ENCODE measurements at regions not wholly inside any gene's neighbourhood (a gene's known extent, or its start where the extent isn't known, plus 50 kb on each side); places are given as distances from the start of the nearest gene placed in this dataset.

GRCh38 chr14:89466944-89467343 is 49.9 kb upstream of the FOXN3 start:
- H2AFZ ChIP-seq (ENCODE audit: low read depth, low read length): no peak overlapping the region

More at GRCh38 chr14:89466944-89467343, 49.9 kb upstream of the FOXN3 start:
- Histone ChIP-seq H3K4me1 (ENCODE audit: insufficient read depth, low read length) (no peaks in the 10 kb centered on the region), H4K20me1 (ENCODE audit: insufficient read depth, low read length) (peaks cover 4% of the 10 kb centered on the region), H3K36me3 (ENCODE audit: insufficient read depth, low read length) (no peaks in the 10 kb centered on the region), H3K79me2 (ENCODE audit: insufficient read depth, low read length) (no peaks in the 10 kb centered on the region), H3K4me3 (ENCODE audit: insufficient read depth, low read depth, low read length) (no peak overlapping the region), H3K27me3 (ENCODE audit: insufficient read depth, low read length) (no peaks in the 10 kb centered on the region), H3K27ac (ENCODE audit: low read depth, low read length) (no peak overlapping the region), H3K4me2 (ENCODE audit: low read length) (no peak overlapping the region), H3K9ac (ENCODE audit: low read length) (no peak overlapping the region), H3K9me3 (ENCODE audit: insufficient read depth, low read depth, low read length) (no peaks in the 10 kb centered on the region)
- no peak overlapping the region for H3K4me3 Mint-ChIP-seq (ENCODE audit: unreplicated experiment)
- H3K4me1 Mint-ChIP-seq (ENCODE audit: low read depth, unreplicated experiment): peaks cover 5% of the 10 kb centered on the region
- TF ChIP-seq EZH2 (IDR thresholded peaks at IDR 0.05; ENCODE audit: insufficient read depth, low read length) (no peak), CTCF (IDR thresholded peaks at IDR 0.05; ENCODE audit: insufficient read depth, low read depth, low read length) (no peak)
- peaks cover 3% of the 10 kb centered on the region for H3K9me3 Mint-ChIP-seq (ENCODE audit: unreplicated experiment)
- FAIRE-seq (no peak), DNase-seq (ENCODE audit: low read depth) (no peak)
- H3K27me3 Mint-ChIP-seq (ENCODE audit: low read depth, unreplicated experiment): no peaks in the 10 kb centered on the region
- no peak overlapping the region for H3K27ac Mint-ChIP-seq (ENCODE audit: unreplicated experiment)
- H3K36me3 Mint-ChIP-seq (ENCODE audit: low read depth, unreplicated experiment): peaks cover 19% of the 10 kb centered on the region
